Right hindlimb (tissue), 1 donor: ENCODE measurements at regions not wholly inside any gene's neighbourhood (a gene's known extent, or its start where the extent isn't known, plus 50 kb on each side); places are given as distances from the start of the nearest gene placed in this dataset.

Experiments
- DNase-seq: peaks from one replicate; pipeline ENCODE4 v3.0.0-alpha.2; 2018

GRCh38 chr3:168885028-168885427 is 778.5 kb downstream of the MECOM start:
- DNase-seq, result no peak

GRCh38 chr3:168884353-168884903 is 779.1 kb downstream of the MECOM start:
- peak; percentile 73 for DNase-seq

- no peak for DNase-seq
These were observed 780.4 kb downstream of the MECOM start for GRCh38 chr3:168883145-168883544.

- no peak for DNase-seq
These were observed 781.7 kb downstream of the MECOM start for GRCh38 chr3:168881804-168882203.

GRCh38 chr3:168878655-168879054 is 782.9 kb upstream of the GOLIM4 start:
- no peak for DNase-seq

- no peak for DNase-seq
These were observed 782.2 kb upstream of the GOLIM4 start for GRCh38 chr3:168877899-168878298.

- no peak for DNase-seq
These were observed 780.8 kb upstream of the GOLIM4 start for GRCh38 chr3:168876346-168877035.

GRCh38 chr3:168872826-168873225 is 777.1 kb upstream of the GOLIM4 start:
- no peak for DNase-seq

- no peak for DNase-seq
These were observed 775.2 kb upstream of the GOLIM4 start for GRCh38 chr3:168870892-168871291.

- no peak for DNase-seq
These were observed 769.4 kb upstream of the GOLIM4 start for GRCh38 chr3:168865022-168865551.

- DNase-seq, result no peak
These were observed 768.6 kb upstream of the GOLIM4 start for GRCh38 chr3:168864107-168865021.

- no peak for DNase-seq
These were observed 767.8 kb upstream of the GOLIM4 start for GRCh38 chr3:168863561-168863960.

- DNase-seq, result no peak
These were observed 766.7 kb upstream of the GOLIM4 start for GRCh38 chr3:168862466-168862865.

- no peak for DNase-seq
These were observed 764.9 kb upstream of the GOLIM4 start for GRCh38 chr3:168860592-168860991.

GRCh38 chr3:168860028-168860427 is 764.3 kb upstream of the GOLIM4 start:
- DNase-seq, result no peak

GRCh38 chr3:168859574-168859973 is 763.9 kb upstream of the GOLIM4 start:
- no peak for DNase-seq

GRCh38 chr3:168859143-168859542 is 763.4 kb upstream of the GOLIM4 start:
- DNase-seq, result no peak

GRCh38 chr3:168858327-168858726 is 762.6 kb upstream of the GOLIM4 start:
- no peak for DNase-seq

GRCh38 chr3:168850109-168850508 is 754.4 kb upstream of the GOLIM4 start:
- no peak for DNase-seq

- peak; percentile 32 for DNase-seq
These were observed 751.7 kb upstream of the GOLIM4 start for GRCh38 chr3:168847291-168847883.

GRCh38 chr3:168844894-168845482 is 749.3 kb upstream of the GOLIM4 start:
- DNase-seq, result no peak

- DNase-seq, result no peak
These were observed 748.7 kb upstream of the GOLIM4 start for GRCh38 chr3:168844472-168844871.

GRCh38 chr3:168843481-168843880 is 747.8 kb upstream of the GOLIM4 start:
- DNase-seq, result no peak
